ENCODE measurements at regions not wholly inside any gene's neighbourhood (a gene's known extent, or its start where the extent isn't known, plus 50 kb on each side); places are given as distances from the start of the nearest gene placed in this dataset.

DNA sequence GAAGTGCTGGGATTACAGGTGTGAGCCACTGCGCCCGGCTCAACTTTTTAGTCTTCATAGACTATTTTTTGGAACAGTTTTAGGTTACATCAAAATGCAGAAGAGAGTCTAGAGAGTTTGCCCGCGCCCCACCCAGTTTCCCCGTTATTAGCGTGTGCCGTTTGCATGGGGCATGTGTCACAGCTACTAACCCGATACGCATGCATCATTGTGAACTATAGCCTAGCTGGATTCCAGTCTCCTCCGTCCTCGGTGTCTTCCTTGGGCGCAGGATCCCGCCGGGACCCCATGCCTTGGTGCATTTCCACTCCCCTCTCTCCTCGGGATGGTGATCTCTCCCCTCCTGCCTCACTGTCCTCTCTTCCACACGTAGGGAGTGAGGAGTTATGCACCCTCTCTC is 85.5 kb upstream of the ADRA2C start:
- TF ChIP-seq EP300 (IDR thresholded peaks at IDR 0.05) = no peak
- TF ChIP-seq, protein P1, sequence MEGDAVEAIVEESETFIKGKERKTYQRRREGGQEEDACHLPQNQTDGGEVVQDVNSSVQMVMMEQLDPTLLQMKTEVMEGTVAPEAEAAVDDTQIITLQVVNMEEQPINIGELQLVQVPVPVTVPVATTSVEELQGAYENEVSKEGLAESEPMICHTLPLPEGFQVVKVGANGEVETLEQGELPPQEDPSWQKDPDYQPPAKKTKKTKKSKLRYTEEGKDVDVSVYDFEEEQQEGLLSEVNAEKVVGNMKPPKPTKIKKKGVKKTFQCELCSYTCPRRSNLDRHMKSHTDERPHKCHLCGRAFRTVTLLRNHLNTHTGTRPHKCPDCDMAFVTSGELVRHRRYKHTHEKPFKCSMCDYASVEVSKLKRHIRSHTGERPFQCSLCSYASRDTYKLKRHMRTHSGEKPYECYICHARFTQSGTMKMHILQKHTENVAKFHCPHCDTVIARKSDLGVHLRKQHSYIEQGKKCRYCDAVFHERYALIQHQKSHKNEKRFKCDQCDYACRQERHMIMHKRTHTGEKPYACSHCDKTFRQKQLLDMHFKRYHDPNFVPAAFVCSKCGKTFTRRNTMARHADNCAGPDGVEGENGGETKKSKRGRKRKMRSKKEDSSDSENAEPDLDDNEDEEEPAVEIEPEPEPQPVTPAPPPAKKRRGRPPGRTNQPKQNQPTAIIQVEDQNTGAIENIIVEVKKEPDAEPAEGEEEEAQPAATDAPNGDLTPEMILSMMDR (IDR thresholded peaks at IDR 0.05) = no peak

Measured in ovary (tissue), 3 donors.